IPS DF 4.7 (cell line): ENCODE measurements at regions not wholly inside any gene's neighbourhood (a gene's known extent, or its start where the extent isn't known, plus 50 kb on each side); places are given as distances from the start of the nearest gene placed in this dataset.

Experiments
- DNase-seq: peaks from one replicate; pipeline ENCODE4 v3.0.0-alpha.2; 2013; ENCODE audit warnings: low spot score; ENCODE audit errors: extremely low read depth

DNA sequence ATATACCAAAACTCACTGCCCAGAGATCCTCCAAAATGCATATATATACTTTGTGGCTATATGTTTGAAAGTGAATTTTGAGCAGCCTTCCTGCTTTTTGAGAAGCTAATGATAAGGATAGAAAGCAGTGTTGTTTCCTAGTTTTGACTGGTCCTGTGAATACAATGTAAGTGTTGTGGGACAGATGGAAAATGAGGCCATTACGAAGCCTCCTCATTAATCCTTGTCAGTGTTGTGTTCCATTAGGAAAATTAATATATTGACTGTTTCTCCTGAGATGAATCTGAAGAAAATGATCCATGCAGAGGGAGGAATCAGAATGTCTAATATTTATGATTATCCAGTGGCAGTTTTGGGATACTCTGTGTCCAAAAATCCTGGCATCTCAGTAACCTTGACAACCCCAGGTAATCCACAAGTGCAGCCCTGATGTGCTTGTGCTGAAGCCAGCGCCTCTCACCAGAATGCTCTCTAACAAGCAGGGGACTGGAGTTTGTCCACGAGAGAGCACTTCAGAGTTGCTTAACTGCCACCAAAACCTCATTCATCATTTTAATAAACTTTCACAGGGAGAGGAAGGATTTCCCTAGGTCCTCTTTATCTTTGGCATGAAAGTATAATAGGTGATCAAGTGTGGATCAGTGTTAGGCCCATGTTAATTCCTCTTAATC, 418.6 kb downstream of the CMPK2 start:
- no peak for DNase-seq

DNA sequence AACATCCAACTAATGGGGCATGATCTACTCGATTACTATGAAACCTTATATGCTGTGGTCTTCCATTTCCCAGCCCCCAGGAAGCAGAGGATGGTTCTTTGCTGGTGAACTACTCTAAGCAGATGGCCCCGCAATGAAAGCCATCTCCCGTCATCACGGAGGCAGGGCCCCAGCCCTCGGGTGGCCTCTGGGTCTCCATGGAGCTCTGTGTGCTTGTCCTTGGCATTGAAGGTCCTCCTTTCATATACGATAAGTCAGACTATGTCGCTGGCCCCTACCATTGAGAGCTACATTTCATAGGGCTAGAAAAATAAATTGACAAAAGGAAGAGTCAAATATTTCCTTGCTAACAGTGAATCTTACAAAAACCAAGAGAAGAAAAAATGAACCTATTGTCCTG, 416.8 kb downstream of the CMPK2 start:
- DNase-seq: no peak

GRCh38 chr2:6449343-6449742, 416.4 kb downstream of the CMPK2 start:
- DNase-seq: no peak

DNA sequence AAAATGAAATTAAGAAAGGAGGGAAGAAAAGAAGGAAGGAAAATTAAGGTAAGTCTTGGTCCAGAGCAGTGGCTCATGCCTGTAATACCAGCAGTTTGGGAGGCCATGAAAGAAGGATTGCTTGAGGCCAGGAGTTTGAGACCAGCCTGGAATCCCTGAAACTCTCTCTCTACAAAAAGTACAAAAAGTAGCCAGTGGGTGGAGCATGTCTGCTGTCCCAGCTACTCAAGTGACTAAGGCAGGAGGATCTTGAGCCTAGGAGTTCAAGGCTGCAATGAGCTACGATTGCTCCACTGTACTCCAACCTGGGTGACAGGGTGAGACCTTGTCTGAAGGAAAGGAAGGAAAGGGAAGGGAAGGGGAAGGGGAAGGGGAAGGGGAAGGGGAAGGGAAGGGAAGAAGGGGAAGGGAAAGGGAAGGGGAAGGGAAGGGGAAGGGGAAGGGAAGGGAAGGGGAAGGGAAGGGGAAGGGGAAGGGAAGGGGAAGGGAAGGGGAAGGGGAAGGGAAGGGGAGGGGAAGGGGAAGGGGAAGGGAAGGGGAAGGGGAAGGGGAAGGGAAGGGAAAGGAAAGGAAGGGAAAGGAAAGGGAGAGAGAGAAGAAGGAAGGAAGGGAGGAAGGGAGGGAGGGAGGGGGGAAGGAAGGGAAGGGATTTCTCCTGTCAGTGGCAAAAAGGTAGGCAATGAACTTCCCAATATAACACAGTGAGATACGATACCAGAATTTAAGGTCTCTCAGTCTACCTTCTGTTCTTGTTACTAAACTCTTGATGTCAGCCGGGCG, 412.8 kb downstream of the CMPK2 start:
- peak; percentile 51 for DNase-seq

GRCh38 chr2:6454286-6454990, 411.3 kb downstream of the CMPK2 start:
- DNase-seq: no peak

GRCh38 chr2:6459138-6459537, 406.6 kb downstream of the CMPK2 start:
- no peak for DNase-seq

GRCh38 chr2:6470518-6470917, 395.2 kb downstream of the CMPK2 start:
- no peak for DNase-seq

- no peak for DNase-seq
Observed at GRCh38 chr2:6471419-6471818, 394.3 kb downstream of the CMPK2 start.

GRCh38 chr2:6474161-6475140, 391.3 kb downstream of the CMPK2 start:
- DNase-seq: no peak

- DNase-seq: no peak
Observed at GRCh38 chr2:6475155-6475940, 390.4 kb downstream of the CMPK2 start.

- DNase-seq: no peak
Observed at GRCh38 chr2:6480514-6480913, 385.2 kb downstream of the CMPK2 start.

- no peak for DNase-seq
Observed at GRCh38 chr2:6482256-6482655, 383.5 kb downstream of the CMPK2 start.

- DNase-seq: no peak
Observed at GRCh38 chr2:6487765-6488164, 377.9 kb downstream of the CMPK2 start.

GRCh38 chr2:6492573-6492972, 373.1 kb downstream of the CMPK2 start:
- no peak for DNase-seq

- no peak for DNase-seq
Observed at GRCh38 chr2:6493266-6493665, 372.4 kb downstream of the CMPK2 start.

DNA sequence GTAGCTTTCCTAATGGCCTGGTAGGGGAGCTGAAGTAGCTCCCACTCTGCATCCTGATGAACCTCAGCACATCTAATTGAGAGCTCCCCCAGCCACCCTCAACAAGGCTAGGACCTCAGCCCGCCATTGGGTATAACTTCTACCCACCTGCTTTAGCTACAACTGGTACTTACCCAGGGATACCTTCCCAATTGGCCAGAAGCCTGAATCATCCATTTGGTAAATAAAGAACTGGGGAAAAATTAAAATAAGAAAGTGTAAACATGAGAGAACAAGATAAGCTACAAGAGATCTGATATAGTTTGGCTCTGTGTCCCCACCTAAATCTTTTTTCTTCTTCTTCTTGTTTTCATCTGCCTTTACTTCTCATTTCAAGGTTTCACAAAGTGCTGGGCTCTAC, 372.0 kb downstream of the CMPK2 start:
- DNase-seq: no peak

DNA sequence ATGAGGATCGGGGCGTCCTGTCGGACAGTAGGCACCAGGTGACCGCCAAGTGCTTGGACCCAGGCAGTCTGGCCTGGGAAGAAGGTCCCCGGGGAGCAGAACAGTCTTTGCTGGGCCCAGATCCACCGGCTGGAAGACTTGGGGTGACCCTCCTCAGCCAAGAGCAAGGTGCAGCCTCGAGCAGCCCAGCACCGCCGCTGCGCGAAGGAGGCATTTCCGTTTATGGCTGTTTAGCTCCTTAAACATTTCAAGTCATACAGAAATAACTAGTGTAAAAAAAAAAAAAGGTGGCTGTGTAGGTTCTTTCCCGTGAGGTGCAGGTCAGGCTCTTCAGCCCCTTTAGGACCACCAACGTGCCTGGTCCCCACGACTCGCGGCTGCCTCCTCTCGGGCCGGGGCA, 370.2 kb downstream of the CMPK2 start:
- no peak for DNase-seq

DNA sequence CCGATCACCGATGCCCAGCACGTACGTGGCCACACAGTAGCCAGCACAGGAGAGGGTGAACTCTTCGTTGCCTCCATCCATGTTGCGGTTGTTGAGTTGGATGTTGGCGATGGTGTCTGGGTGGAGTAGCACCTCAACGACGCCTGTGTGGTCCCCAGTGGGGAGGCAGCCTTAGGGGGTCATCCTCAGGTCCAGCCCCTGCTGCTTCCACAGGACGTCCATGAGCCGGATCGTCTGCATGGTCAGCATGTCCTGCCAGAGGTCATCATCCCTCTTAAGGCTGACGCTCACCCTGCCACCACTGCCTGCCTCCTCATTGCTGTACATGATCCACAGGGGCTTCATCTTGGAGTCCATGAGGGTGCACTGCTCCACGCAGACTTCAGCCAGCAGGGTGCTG, 369.3 kb downstream of the CMPK2 start:
- no peak for DNase-seq

DNA sequence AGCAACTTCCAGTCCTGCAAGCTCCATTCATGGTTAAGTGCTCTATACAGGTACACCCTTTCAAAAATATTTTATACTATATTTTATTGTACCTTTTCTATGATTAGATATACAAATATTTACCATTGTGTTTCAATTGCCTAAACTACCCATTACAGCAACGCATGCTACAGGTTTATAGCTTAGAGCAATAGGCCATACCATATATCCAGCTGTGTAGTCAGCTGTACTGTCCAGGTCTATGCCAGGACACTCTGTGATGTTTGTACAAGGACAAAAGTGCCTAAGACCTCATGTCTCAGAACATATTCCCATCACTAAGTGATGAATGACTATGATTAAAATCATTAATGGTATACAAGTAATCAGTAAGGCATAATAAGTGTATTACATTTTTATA, 368.7 kb downstream of the CMPK2 start:
- no peak for DNase-seq

- no peak for DNase-seq
Observed at GRCh38 chr2:6498841-6499240, 366.9 kb downstream of the CMPK2 start.
